Central memory CD4-positive, alpha-beta T cell (primary cell): ENCODE measurements at regions not wholly inside any gene's neighbourhood (a gene's known extent, or its start where the extent isn't known, plus 50 kb on each side); places are given as distances from the start of the nearest gene placed in this dataset.

Source experiments
- DNase-seq: peaks from one replicate; pipeline ENCODE4 v3.0.0; 2022

GRCh38 chr10:92747066-92747465, 57.3 kb downstream of the HHEX start:
- no peak for DNase-seq

- DNase-seq = peak; percentile 65
Measured at GRCh38 chr10:92747600-92747999, 57.8 kb downstream of the HHEX start.

GRCh38 chr10:92750791-92751533, 61.2 kb downstream of the HHEX start:
- DNase-seq = no peak

- no peak for DNase-seq
Measured at GRCh38 chr10:92751534-92751811, 61.7 kb downstream of the HHEX start.

GRCh38 chr10:92751827-92752226, 62.1 kb downstream of the HHEX start:
- DNase-seq = no peak

GRCh38 chr10:92753865-92754264, 64.1 kb downstream of the HHEX start:
- DNase-seq = no peak

GRCh38 chr10:92755725-92756124, 66.0 kb downstream of the HHEX start:
- DNase-seq = no peak

- DNase-seq = no peak
Measured at GRCh38 chr10:92756201-92757065, 66.7 kb downstream of the HHEX start.

GRCh38 chr10:92757066-92757710, 67.4 kb downstream of the HHEX start:
- DNase-seq = no peak

GRCh38 chr10:92757711-92758104, 68.0 kb downstream of the HHEX start:
- DNase-seq = no peak

GRCh38 chr10:92758594-92758993, 68.8 kb downstream of the HHEX start:
- no peak for DNase-seq

GRCh38 chr10:92760609-92761008, 70.9 kb downstream of the HHEX start:
- no peak for DNase-seq

- no peak for DNase-seq
Measured at GRCh38 chr10:92761571-92761970, 71.8 kb downstream of the HHEX start.

- DNase-seq = no peak
Measured at GRCh38 chr10:92763634-92764155, 73.9 kb downstream of the HHEX start.

- DNase-seq = no peak
Measured at GRCh38 chr10:92766451-92766850, 76.7 kb downstream of the HHEX start.

GRCh38 chr10:92768104-92768503, 78.3 kb downstream of the HHEX start:
- DNase-seq = no peak

GRCh38 chr10:92773776-92774175, 74.5 kb upstream of the EXOC6 start:
- DNase-seq = no peak

- DNase-seq = no peak
Measured at GRCh38 chr10:92778091-92778490, 70.2 kb upstream of the EXOC6 start.

GRCh38 chr10:92785118-92785517, 63.2 kb upstream of the EXOC6 start:
- no peak for DNase-seq

- DNase-seq = no peak
Measured at GRCh38 chr10:92787557-92788152, 60.7 kb upstream of the EXOC6 start.

GRCh38 chr10:92789067-92789466, 59.3 kb upstream of the EXOC6 start:
- DNase-seq = no peak

GRCh38 chr10:92789786-92790185, 58.5 kb upstream of the EXOC6 start:
- no peak for DNase-seq

- DNase-seq = no peak
Measured at GRCh38 chr10:92790440-92790839, 57.9 kb upstream of the EXOC6 start.
